ENCODE measurements at regions not wholly inside any gene's neighbourhood (a gene's known extent, or its start where the extent isn't known, plus 50 kb on each side); places are given as distances from the start of the nearest gene placed in this dataset.

DNA sequence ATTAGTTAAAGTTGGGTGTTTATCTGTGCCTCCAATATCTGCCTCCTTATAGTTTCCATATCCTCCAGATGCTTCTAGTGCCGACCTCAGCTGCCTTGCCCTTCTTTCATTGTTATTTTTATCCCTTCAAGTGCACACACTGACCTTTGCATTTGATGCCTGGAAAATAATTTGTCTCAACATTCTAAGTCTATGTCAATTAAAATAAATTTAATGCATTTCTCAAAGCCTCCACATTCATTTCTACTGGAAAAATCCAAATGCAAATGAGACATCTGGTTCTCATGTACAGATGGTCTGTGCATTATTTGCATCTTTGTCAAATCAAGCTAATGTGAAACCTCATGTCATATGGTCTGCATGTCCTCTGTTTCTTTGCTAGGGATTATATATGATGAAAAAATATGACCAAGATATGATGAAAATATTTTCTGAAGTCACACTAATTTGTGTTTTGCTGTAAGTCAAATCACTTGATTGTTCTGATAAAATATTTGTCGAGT is 61.4 kb downstream of the TMEM100 start:
- peaks cover 3% of the 10 kb centered on the region for H3K27me3 Mint-ChIP-seq (ENCODE audit: unreplicated experiment)
- TF ChIP-seq, protein P1, sequence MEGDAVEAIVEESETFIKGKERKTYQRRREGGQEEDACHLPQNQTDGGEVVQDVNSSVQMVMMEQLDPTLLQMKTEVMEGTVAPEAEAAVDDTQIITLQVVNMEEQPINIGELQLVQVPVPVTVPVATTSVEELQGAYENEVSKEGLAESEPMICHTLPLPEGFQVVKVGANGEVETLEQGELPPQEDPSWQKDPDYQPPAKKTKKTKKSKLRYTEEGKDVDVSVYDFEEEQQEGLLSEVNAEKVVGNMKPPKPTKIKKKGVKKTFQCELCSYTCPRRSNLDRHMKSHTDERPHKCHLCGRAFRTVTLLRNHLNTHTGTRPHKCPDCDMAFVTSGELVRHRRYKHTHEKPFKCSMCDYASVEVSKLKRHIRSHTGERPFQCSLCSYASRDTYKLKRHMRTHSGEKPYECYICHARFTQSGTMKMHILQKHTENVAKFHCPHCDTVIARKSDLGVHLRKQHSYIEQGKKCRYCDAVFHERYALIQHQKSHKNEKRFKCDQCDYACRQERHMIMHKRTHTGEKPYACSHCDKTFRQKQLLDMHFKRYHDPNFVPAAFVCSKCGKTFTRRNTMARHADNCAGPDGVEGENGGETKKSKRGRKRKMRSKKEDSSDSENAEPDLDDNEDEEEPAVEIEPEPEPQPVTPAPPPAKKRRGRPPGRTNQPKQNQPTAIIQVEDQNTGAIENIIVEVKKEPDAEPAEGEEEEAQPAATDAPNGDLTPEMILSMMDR (IDR thresholded peaks at IDR 0.05; ENCODE audit: partially characterized antibody, unreplicated experiment), result no peak
- H3K27ac Mint-ChIP-seq (ENCODE audit: unreplicated experiment), result peak overlapping the region; percentile 96
- no peaks in the 10 kb centered on the region for H3K36me3 Mint-ChIP-seq (ENCODE audit: unreplicated experiment)
- H3K9me3 Mint-ChIP-seq (ENCODE audit: unreplicated experiment), result no peaks in the 10 kb centered on the region
- peak overlapping the region; percentile 32 for H3K4me3 Mint-ChIP-seq (ENCODE audit: unreplicated experiment)
- DNase-seq, result no peak
- peaks cover 33% of the 10 kb centered on the region for H3K4me1 Mint-ChIP-seq (ENCODE audit: low read depth, unreplicated experiment)

DNA sequence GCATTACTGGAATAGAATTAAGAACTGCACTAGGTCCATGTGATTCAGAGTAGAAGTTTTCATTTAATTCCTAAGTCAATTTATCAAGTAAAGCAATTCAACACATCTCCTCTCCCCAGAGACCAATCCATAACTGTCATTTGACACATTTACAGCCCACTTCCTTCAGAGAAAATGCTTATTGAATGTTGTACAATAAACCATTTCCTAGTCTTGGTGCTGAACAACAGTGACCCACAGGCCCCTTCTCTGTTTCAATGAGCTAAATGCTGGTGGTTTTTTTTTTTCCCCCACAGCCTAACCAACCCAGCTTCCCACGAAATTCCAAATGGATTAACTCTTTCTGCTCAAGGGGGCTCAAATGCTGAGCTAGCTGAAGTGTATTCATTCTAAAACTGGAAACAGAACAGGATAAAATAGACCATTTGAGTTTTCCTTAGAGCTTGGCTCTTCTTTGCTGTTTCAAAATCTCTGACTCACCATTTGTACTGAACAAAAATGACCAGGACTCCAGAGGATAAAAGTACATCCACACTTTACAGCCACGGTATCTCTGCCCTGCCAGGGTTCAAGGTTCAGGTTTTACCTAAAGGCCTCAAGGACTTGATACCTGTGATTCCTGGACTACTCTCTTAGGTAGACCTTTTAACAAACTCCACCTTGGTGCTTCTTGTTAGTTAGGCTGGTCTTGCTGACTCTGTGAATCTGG is 62.3 kb downstream of the TMEM100 start:
- H3K4me1 Mint-ChIP-seq (ENCODE audit: low read depth, unreplicated experiment), result peaks cover 33% of the 10 kb centered on the region
- H3K4me3 Mint-ChIP-seq (ENCODE audit: unreplicated experiment), result peak overlapping the region; percentile 32
- peaks cover 3% of the 10 kb centered on the region for H3K27me3 Mint-ChIP-seq (ENCODE audit: unreplicated experiment)
- no peaks in the 10 kb centered on the region for H3K36me3 Mint-ChIP-seq (ENCODE audit: unreplicated experiment)
- DNase-seq, result no peak
- peak overlapping the region; percentile 96 for H3K27ac Mint-ChIP-seq (ENCODE audit: unreplicated experiment)
- TF ChIP-seq, protein P1 (IDR thresholded peaks at IDR 0.05; ENCODE audit: partially characterized antibody, unreplicated experiment), result no peak
- no peaks in the 10 kb centered on the region for H3K9me3 Mint-ChIP-seq (ENCODE audit: unreplicated experiment)

DNA sequence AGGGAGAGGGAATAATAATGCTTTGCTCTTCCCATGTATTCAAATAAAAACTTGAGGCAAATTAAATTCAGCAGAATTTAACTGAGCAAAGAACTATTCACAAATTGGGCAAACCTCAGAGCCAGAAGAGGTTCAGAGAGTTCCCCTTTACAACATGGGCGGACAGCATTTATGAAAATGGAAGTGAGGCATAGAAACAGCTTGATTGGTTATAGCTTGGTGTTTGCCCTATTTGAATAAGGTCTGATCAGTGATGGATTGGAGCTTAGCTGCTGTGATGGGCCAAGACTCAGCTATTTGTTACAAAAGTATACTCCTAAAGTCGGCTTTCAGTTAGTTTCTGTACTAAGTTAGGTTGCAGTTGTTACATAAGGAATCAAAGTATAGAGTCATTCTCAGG is 63.0 kb downstream of the TMEM100 start:
- H3K4me3 Mint-ChIP-seq (ENCODE audit: unreplicated experiment), result no peak overlapping the region
- TF ChIP-seq, protein P1 (IDR thresholded peaks at IDR 0.05; ENCODE audit: partially characterized antibody, unreplicated experiment), result no peak
- no peak overlapping the region for H3K27ac Mint-ChIP-seq (ENCODE audit: unreplicated experiment)
- no peaks in the 10 kb centered on the region for H3K36me3 Mint-ChIP-seq (ENCODE audit: unreplicated experiment)
- peaks cover 33% of the 10 kb centered on the region for H3K4me1 Mint-ChIP-seq (ENCODE audit: low read depth, unreplicated experiment)
- DNase-seq, result no peak
- H3K9me3 Mint-ChIP-seq (ENCODE audit: unreplicated experiment), result no peaks in the 10 kb centered on the region
- peaks cover 3% of the 10 kb centered on the region for H3K27me3 Mint-ChIP-seq (ENCODE audit: unreplicated experiment)

DNA sequence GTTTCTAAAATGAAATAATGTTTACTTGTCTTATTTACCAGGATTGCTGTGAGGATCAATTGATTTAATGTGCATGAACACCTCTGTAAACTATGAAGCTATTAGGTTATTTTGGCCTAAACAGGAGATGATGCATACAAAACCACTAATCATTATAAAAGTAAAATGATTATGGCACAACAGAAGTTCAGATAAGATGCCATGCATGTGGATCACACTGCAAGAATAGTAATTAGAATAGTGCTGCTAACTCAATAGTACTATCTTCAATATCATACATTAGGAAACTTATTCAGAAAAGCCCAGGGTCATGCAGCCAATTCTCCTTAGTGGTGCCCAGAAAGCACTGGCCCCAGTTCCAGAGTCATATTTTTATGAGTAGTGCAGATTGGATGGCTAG is 66.9 kb downstream of the TMEM100 start:
- Mint-ChIP-seq H3K36me3 (ENCODE audit: unreplicated experiment) (no peaks in the 10 kb centered on the region), H3K4me1 (ENCODE audit: low read depth, unreplicated experiment) (peaks cover 16% of the 10 kb centered on the region), H3K9me3 (ENCODE audit: unreplicated experiment) (no peaks in the 10 kb centered on the region)

DNA sequence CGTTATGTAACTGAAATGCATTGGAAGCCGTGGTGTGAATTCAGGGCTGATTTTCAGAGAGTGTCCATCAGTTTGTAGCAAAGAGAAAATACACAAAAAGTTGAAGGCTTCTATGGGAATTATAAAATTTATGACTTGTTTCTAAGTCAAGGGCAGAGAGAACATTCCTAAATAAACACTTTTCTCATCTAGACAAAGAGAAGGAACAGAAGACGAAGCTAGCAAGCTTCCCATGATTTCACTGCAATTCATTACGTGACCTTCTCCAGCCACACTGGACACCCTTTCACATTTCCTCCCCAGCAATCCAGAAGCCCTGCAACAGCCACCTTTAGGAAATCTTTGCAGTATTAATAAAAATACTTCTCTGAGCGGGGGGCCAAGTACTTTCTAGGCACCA is 67.8 kb downstream of the TMEM100 start:
- Mint-ChIP-seq H3K27ac (ENCODE audit: unreplicated experiment) (no peak overlapping the region), H3K27me3 (ENCODE audit: unreplicated experiment) (no peaks in the 10 kb centered on the region), H3K4me1 (ENCODE audit: low read depth, unreplicated experiment) (peaks cover 6% of the 10 kb centered on the region), H3K9me3 (ENCODE audit: unreplicated experiment) (no peaks in the 10 kb centered on the region), H3K36me3 (ENCODE audit: unreplicated experiment) (no peaks in the 10 kb centered on the region), H3K4me3 (ENCODE audit: unreplicated experiment) (no peak overlapping the region)
- TF ChIP-seq, protein P1 (IDR thresholded peaks at IDR 0.05; ENCODE audit: partially characterized antibody, unreplicated experiment), result no peak
- DNase-seq, result no peak

More for the DNA sequence above, 66.9 kb downstream of the TMEM100 start:
- TF ChIP-seq, protein P1 (IDR thresholded peaks at IDR 0.05; ENCODE audit: partially characterized antibody, unreplicated experiment), result no peak
- no peak overlapping the region for H3K27ac Mint-ChIP-seq (ENCODE audit: unreplicated experiment)
- DNase-seq, result no peak
- no peak overlapping the region for H3K4me3 Mint-ChIP-seq (ENCODE audit: unreplicated experiment)
- no peaks in the 10 kb centered on the region for H3K27me3 Mint-ChIP-seq (ENCODE audit: unreplicated experiment)

All from glutamatergic neuron (in vitro differentiated cells).